HG02678 (cell line): ENCODE measurements at regions not wholly inside any gene's neighbourhood (a gene's known extent, or its start where the extent isn't known, plus 50 kb on each side); places are given as distances from the start of the nearest gene placed in this dataset.

Experiments
- ATAC-seq: cut with Tn5 transposase; IDR thresholded peaks from one replicate; pipeline ENCODE4 v1.9.1; 2021; ENCODE audit warnings: mild to moderate bottlenecking, moderate library complexity; ENCODE audit not compliant: unreplicated experiment

- ATAC-seq, result no peak
These were observed 239.6 kb downstream of the SOX9 start for GRCh38 chr17:72360386-72360940.

DNA sequence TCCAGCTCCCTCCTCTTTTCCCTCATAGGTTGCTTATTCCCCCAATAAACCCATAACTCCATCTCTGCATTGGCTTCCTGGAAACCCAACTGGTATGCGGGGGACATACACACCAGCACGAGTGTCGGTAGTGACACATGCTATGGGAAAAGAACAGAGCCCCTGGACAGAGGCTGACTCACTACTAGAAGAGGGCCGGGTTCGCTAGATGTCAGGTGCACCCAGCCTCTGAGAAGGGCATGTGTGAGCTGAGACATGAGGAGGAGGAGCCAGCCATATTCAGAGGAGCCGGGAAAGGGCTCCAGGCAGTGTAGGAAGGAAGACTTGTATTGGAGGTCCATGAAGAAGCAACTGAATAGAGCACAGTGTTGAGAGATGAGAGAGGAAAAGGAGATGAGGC lies 241.1 kb downstream of the SOX9 start:
- ATAC-seq, result no peak

GRCh38 chr17:72362376-72363088 lies 241.7 kb downstream of the SOX9 start:
- ATAC-seq, result no peak

- ATAC-seq, result no peak
These were observed 242.3 kb downstream of the SOX9 start for GRCh38 chr17:72363089-72363610.

GRCh38 chr17:72365857-72366414 lies 245.1 kb downstream of the SOX9 start:
- ATAC-seq, result no peak

DNA sequence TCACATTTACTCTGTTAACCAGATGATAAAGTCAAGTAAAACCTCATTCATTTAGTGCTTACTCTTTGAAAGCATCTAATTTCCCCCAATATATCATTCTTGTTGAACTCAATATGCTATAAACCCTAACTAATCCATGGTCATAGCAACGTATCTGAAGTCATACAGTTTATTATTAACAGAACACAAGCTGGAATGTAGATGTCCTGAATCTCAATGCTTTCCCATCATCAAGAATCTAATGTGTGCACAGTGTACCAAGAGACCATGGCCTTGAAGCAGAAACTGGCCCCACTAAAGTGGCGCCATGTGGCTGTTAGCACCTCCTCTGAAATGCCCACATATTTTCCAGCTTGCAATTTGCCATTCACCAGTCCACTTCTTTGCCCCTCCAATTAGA lies 245.8 kb downstream of the SOX9 start:
- ATAC-seq, result no peak

DNA sequence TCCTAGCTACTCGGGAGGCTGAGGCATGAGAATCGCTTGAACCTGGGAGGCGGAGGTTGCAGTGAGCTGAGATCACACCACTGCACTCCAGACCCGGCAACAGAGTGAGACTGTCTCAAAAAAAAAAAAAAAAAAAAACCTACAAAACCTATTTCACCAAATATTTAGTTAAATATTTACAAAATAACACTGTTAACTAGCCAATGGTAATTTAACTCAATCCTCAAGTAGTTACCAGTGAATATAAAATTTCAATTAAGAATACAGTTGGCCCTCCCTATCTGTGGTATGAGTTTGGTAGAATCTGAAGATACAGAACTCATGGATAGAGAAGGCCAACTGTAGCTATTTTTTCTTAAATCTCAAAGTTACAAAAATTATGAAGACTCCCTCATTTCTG lies 247.4 kb downstream of the SOX9 start:
- ATAC-seq, result no peak

GRCh38 chr17:72369366-72369765 lies 248.5 kb downstream of the SOX9 start:
- no peak for ATAC-seq

- ATAC-seq, result no peak
These were observed 250.0 kb downstream of the SOX9 start for GRCh38 chr17:72370819-72371218.

GRCh38 chr17:72372185-72372584 lies 251.4 kb downstream of the SOX9 start:
- ATAC-seq, result no peak

GRCh38 chr17:72373910-72374741 lies 253.3 kb downstream of the SOX9 start:
- no peak for ATAC-seq

DNA sequence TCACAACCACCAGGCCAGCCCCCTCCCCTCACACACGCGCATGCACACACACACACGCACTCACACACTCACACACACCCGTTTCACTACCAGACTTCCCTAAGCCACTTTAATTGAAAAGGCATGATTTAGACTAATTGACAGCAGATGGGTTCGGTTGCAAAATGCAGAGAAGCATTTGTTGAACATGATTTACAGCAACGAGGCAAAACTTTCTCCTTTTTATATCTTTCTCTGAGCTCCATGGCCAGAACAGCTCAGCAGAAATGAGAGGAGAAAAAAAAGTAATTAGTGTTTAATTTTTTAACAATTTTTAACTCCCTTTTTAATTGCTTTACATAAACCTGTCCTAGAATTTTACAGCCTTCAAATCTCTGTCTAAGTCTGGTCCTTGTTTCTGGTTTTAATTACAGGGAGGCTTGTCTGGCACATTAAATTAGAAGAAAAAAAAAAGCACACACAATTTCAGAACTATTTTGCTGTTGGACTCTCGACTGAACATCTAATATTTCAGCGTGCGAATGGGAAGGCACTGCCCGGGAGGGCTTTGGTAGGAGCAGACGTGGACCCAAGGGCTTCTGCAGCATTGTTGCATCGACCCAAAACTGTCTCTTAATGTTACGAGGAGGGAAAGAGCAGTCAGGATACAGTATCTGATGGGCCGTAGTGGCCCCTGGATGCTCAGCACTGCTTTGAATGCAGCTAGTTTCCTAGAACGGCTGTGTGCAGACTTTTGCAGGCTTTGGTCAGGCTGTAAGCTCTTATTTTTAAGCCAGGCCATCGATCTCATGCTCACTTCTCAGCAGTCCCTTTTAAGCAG lies 255.9 kb downstream of the SOX9 start:
- no peak for ATAC-seq

DNA sequence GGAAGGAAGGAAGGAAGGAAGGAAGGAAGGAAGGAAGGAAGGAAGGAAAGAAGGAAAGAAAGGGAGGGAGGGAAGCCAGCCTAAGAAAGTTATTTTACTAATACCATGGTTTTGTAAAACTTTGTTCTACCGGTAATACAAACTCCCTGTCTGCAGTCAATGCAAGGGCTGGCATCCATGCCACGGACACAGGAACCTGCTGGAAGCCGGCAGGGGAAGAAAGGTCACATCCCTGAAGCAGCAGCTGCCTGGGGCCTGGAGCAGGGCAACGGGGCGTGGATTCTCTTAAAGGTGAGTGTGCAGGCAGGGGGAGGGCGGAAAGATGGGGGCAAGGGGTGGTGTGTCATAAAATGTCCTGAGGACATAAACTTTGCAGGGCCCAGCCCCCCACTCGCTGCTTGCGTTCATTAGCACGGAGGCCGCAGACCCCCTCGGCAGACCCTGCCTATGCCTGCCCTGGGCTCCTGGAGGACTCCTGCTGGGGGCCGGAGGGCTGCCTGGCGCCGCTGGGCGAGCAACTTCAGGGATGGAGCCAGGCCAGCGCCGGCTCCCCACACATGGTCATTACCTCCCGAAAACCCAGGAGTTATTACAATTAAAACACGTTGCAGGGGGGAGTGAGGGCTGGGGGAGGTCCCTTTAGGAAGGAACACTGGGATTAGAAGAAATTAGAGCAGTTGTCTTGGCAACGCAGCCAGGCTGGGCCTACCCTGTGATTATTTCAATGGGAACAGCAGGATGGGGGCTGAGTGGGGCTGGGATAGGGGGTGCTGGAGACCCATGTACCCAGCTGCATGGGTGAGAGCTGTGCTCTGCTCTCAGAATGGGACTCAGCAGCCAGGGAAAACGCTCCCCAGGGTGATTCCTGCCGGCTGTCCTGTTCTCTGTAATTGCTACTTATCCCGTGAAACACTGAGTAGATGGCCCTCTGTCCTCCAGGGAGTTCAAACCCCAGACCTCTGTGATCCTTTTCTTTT lies 257.9 kb downstream of the SOX9 start:
- ATAC-seq, result no peak

DNA sequence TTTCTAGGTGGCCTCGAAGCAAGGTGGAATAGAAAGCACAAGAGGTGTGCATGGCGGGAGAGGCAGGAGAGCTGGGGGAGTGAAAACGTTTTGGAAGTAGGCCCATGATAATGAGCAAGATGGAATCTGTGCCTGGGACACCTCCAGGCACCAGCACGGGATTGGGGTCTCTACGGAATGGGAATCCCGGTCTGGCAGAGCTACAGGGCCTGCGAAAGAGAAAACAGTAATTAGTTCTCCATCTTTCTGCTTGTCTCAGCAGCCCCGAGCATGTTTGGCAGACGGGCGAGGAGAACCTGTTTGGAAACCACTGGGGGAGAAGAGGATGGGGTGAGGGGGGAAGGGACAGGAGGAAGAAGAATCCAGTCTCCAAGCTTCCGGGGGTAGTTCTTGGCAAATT lies 258.7 kb downstream of the SOX9 start:
- no peak for ATAC-seq

DNA sequence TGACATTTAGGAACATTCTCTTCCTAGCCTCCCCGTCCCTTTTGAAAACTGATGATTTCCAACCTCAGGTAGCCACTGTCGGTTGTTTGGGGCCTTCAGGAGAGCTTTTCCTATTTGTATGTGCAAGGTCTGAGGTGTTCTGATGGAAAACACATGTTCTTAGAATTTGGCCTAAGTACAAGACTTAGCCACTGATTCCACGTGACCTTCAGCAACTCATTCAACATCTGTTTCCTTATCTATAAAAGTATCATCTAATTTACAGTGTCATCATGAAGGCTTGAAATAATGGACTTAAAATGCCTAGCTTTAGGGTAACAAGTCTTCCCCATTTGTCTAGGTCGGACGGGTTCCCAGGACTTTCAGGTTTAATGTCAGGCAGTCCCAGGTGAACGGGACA lies 259.3 kb downstream of the SOX9 start:
- ATAC-seq, result no peak

GRCh38 chr17:72380737-72381136 lies 259.9 kb downstream of the SOX9 start:
- ATAC-seq, result no peak

DNA sequence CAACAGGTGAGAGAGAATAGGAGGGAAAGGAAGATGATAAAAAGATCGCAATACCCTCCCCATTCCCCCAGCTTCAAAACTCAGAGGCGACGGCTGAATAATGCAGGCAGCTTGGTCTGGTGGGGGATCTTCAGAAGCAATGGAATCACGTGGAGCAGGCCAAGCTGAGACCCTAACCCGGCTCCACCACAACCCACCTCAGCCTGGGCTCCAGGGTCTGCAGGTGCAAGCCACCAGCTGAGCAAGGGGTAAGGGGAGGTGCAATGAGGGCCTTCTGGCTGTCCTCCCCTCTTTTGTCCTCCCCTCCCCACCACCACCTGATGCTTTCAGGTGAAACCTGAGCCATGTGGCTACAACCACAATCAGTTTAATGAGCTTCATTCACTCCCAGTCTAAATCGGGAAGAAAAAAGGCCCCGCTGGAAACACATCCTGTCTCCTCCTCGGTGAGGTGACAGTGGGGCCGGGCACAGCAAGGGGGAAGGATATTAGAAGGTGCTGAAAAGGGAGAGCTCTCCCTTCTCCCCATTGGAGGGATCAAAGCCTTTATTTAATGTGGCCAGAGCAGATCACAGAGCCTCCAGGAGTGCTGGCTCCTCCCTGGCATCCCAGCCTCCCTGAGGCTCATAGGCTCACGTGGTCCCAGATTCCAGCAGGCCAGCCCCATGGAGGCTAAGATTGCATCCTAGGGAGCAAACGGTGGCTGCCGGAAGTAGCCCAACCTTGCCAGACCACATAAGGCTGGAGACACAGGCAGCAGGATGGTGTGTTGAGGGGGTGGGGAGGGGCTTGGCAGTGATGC lies 261.0 kb downstream of the SOX9 start:
- ATAC-seq, result no peak

- no peak for ATAC-seq
These were observed 262.3 kb downstream of the SOX9 start for GRCh38 chr17:72382971-72383722.
